GM21360 (cell line): ENCODE measurements at regions not wholly inside any gene's neighbourhood (a gene's known extent, or its start where the extent isn't known, plus 50 kb on each side); places are given as distances from the start of the nearest gene placed in this dataset.

Experiments
- ATAC-seq: cut with Tn5 transposase; IDR thresholded peaks from one replicate; pipeline ENCODE4 v1.9.1; 2021; ENCODE audit warnings: mild to moderate bottlenecking, moderate library complexity; ENCODE audit not compliant: unreplicated experiment

GRCh38 chr11:37572491-37573171 is 974.6 kb upstream of the RAG2 start:
- no peak for ATAC-seq

- no peak for ATAC-seq
Observed at GRCh38 chr11:37571246-37571645, 973.2 kb upstream of the RAG2 start.

DNA sequence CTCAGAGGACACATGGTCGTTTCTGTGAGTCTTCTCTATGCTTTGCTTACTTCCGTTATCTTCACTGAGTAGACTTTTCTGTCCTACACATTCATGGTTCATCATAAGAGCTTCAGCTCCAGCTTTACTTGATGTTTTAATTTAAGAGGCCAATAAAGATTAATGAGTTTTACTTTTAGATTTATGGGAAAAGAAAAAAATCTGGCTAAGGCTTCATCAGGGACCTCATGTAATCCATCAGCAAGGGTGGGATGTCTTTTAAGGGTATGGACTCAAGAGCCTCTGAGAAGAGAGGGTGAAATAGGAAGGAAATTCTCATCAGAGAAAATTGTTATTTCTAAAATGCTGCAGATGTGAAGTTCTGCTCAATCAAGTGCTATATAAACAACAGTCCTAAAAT is 963.0 kb upstream of the RAG2 start:
- no peak for ATAC-seq

DNA sequence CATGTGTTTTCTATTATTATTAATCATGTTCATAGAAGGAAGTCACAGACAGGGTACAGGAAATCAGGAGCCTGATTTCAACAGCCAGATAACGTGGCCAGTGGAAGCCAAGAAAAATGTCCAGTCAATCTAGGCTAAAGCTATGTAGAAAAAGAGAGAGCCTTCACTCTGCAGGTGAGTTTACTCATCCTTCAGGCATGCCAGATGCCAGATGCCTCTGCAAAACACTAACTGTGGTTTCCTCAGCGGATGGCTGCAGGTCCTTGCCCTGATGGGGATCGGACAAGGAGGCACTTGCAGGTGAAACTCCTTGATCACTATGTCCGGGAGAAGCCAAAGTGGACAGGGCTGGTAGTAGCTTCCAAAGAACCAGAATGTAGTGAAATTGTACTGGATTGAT is 962.3 kb upstream of the RAG2 start:
- ATAC-seq = no peak

- ATAC-seq = no peak
Observed at GRCh38 chr11:37558619-37559210, 960.7 kb upstream of the RAG2 start.

GRCh38 chr11:37557990-37558389 is 960.0 kb upstream of the RAG2 start:
- ATAC-seq = no peak

DNA sequence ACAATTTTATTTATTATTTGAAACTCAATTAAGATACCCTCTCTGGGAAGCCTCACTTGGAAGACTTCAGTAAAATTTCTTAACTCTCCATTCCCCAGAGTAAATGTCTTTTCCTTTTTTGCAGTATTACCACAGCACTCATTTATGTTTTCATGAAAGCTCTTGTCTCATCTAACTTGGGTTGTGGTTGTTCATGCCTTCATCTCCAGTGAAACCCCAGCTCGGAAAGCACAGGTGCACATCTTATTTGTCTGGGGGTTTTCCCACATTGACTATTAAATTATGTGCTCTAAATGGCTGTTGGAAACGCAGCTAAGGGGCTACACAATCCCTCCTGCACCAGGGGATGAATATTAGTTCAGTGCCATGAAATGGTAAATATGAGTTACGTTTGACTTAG is 954.2 kb upstream of the RAG2 start:
- no peak for ATAC-seq

DNA sequence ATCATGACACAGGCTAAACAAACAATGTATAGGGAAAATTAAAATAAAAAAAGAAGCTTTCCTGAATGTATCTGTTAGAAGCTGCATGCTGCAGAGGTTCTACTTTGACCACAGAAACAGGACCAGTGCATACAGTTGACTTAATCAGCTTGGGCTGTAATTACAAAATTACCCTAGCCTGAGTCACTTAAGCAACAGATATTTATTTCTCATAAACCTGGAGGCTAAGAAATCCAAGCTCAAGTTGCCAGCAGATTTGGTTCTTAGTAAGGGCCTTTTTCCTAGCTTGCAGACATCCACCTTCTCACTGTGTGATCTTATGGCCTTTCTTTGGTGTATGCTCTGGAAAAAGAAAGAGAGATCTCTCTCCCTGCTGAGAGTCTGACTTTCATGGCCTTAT is 946.5 kb upstream of the RAG2 start:
- no peak for ATAC-seq

GRCh38 chr11:37533830-37534229 is 935.8 kb upstream of the RAG2 start:
- no peak for ATAC-seq

- no peak for ATAC-seq
Observed at GRCh38 chr11:37533087-37533486, 935.1 kb upstream of the RAG2 start.

GRCh38 chr11:37532271-37532670 is 934.2 kb upstream of the RAG2 start:
- ATAC-seq = no peak

GRCh38 chr11:37527545-37527944 is 929.5 kb upstream of the RAG2 start:
- ATAC-seq = no peak

DNA sequence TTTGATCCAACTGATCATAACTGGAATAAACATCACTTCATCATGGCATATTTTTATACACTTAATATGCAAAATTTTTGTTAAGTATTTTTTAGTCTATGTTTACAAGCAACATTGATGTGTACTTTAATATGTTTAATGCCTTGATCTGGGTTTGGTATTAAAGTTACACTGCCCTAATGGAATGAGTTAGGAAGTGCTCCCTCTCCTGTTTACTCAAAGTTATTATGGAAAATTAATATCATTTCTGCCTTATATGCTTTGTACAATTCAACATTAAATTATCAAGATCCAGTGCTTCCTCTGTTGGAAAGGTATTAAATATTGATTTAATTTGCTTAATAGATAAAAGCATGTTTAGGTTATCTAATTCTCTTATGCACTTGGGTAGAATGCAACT is 927.3 kb upstream of the RAG2 start:
- ATAC-seq = no peak

GRCh38 chr11:37519781-37520180 is 921.7 kb upstream of the RAG2 start:
- ATAC-seq = no peak

DNA sequence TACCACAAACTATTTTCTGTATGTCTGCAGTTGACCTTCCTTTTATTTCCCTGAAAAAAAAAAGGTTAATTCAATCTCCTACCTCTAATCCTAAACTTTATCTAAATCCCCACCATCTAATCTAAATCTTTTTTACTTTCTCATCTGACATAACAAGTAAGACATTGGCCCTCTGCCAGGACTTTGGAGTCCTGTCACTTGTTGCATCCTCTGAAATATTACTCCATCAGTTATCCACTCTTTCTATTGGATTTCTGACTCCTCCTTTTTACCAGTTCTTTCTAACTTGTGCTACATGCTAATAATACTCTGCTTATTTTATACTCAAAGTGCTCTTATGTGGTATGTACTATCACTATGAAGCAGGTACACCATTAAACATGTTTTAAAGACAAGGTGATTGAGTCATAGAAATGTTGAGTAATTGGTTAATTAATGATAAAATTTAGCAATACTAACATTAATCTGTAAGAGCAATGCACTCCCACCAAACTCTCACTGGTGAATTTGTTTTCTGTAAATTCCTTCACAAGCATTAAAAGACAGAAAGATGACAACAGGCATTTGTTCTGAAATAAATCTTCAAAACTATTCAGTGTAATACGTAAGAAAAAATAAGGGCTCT is 914.2 kb upstream of the RAG2 start:
- no peak for ATAC-seq

DNA sequence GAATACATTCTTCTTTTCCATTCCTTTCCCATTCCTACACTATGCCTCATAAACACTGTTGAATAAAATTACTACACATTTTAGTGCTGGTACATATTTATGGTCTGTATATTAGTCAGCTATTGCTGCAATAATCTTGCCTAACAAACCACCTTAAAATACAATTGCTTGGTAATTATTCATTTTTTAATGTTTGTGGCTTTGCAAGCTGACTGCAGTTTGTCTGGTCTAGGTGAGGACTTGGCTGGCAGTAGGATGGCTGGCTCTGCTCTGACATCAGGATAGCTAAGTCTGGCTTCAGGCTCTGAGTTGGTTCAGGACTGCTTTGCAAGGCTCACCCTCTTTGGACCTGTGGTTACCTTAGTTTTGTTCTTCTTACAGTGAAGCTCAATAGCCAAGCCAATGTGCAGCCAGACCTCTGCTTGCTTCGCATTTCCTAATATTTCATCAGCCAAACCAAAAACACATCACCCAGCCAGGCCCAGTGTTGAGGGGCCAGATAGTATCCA is 913.4 kb upstream of the RAG2 start:
- no peak for ATAC-seq

GRCh38 chr11:37509506-37509905 is 911.5 kb upstream of the RAG2 start:
- no peak for ATAC-seq

GRCh38 chr11:37506531-37506930 is 908.5 kb upstream of the RAG2 start:
- no peak for ATAC-seq

DNA sequence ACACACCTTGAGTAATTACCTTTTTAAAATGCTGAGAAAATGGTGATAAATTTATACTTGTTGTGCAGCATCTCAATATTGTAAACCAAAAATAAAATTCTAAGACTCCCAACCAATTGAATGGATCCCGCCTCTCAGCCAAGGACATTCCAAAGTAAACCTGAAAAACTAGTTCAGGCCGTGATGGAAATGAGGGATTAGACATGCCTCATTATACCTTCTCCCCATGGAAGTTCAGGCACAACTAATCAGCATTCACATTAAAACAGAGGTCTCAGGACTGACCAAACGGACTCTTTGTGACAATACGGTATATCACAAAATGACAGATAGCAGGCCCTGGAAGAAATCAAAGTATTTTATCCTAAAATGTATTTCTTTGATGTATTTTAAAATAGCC is 907.4 kb upstream of the RAG2 start:
- ATAC-seq = no peak

DNA sequence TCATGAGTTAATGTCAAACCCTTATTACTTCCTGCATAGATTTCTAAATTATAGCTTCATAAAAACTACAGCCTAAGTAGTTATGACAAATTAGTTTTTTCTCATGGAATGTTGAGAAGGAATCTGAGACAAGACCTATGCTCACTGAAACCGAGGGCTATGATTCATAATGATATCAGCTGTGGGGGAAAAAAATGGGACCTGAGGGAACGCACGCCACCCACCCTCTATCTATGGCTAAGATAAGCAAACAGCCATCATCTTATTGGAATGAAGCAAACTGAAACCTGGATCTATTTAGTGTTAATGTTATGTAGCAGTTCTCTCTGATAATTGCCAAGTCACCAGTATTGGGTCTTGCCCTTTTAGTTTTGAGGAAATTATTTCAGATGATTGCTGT is 906.9 kb upstream of the RAG2 start:
- ATAC-seq = no peak

DNA sequence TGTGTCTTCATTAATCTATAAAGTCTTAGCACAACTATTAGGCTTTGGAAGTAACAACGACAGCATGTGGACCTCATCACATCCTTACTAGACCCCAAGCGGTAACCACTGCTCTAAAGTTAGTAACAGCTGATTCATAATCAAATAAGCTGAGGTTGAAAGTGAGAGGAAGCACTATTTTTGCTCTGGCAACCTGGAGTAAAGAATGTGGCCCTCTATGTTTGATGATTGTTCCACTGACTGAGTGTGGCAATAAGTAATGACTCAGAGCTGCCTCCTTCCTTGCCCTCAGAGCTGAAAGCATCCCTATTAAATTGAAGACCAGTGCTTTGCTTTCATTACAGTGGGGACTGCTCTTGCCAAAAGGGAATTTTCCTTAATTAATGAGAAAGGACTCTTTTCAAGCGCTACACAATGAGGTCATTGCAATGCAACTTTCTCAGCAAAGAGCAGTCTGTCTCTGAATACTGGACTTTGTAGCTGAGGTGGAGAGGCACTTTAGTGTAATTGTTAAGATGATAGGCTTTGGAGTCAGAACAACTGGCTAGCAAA is 906.1 kb upstream of the RAG2 start:
- ATAC-seq = peak; percentile 95

DNA sequence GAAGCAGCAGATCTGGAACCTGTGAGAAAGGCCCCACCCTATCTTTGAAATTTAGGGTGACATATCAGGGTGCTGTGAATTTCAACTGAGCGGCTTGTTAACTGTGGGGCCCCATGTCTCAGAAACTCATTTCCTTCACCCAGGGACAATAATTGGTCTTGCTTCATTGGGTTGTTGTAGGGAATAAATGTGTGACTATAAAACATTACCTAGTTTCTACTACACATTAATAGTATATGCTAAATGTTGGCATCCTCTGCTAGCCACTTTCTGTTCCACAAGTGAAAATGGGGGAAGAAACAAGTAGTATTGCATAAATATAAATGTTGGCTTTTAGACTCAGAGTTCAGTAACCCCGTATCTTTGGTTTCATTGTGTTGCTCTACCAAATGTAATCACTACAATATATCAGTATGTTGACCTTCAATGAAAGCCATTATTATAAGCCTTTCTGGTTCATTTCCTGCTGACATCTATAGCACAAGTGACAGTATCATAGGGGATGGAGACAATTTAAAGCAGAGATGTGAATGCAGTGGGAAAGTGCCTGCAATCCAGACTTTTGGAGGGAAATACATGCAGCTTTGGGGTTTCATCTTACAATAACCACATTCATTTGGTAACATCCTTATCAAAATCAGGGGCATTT is 905.5 kb upstream of the RAG2 start:
- peak; percentile 48 for ATAC-seq
